ENCODE measurements at regions not wholly inside any gene's neighbourhood (a gene's known extent, or its start where the extent isn't known, plus 50 kb on each side); places are given as distances from the start of the nearest gene placed in this dataset.

- no peak for DNase-seq
These were observed 269.3 kb downstream of the POU4F1 start for GRCh38 chr13:78334059-78334458.

DNA sequence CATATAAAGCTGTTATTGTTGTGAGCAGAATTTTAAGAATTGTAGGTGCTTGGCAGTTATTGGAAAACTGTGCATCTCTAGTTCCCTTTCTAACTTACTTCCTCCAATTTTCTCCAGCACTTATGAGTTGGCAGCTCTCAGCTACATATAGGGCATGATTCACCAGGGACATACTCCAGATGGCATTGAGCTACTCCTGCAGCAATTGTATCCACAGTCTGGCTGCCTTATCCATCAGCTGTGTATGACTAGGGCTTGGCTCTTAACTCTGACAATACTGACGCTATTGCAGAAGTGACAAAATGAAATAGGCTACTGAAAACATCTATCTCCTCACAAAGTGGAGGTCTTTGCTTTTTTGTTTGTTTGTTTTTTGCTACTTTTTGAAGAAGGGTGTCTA, 276.7 kb downstream of the POU4F1 start:
- DNase-seq: no peak

GRCh38 chr13:78325585-78325984, 277.8 kb downstream of the POU4F1 start:
- DNase-seq: no peak

DNA sequence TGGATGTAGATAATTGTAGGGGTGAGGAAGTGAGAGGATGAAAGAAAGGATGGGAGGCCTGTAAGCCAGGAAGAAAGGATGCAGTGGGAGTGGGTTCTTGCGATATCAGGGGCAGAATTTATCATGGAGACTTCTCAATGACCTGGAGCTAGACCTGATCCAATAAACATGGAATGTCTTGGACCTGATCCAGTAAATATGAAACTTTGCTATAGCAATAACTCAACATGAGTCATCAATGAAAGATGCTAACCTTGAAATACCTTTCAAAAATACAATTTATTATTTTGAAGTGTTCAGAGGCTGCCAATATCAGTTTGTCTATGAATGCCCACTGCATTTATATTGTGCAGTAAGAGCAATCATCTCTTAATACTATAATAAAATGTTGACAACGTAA, 279.5 kb downstream of the POU4F1 start:
- DNase-seq: no peak

GRCh38 chr13:78323040-78323439, 280.3 kb downstream of the POU4F1 start:
- no peak for DNase-seq

DNA sequence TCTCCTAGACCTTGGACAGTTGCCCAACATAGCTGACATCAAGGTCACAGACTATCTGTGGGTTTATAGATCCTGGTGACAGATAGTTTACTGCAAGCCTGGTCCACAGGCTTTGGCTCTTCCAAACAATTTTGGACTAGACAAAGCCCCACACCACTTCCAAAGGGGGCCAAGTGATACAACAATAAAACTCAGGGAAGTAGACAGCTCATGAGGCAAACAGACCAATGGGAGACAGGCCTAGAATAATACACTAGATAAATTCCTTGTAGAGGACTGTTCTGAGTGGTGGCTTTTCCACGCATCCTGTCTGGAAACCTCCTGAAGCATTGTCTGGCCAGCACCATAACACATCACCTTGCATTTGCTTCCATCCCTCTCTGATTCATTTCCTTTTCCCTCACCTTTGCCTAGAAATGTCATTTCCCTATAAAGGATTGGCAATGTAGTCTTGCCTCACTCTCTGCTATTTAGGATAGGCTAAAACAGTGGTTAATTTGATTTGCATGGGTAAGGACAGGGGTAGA, 284.2 kb downstream of the POU4F1 start:
- no peak for DNase-seq

GRCh38 chr13:78317030-78317429, 286.3 kb downstream of the POU4F1 start:
- peak in 1 of 2 donors; percentile 26 for DNase-seq

DNA sequence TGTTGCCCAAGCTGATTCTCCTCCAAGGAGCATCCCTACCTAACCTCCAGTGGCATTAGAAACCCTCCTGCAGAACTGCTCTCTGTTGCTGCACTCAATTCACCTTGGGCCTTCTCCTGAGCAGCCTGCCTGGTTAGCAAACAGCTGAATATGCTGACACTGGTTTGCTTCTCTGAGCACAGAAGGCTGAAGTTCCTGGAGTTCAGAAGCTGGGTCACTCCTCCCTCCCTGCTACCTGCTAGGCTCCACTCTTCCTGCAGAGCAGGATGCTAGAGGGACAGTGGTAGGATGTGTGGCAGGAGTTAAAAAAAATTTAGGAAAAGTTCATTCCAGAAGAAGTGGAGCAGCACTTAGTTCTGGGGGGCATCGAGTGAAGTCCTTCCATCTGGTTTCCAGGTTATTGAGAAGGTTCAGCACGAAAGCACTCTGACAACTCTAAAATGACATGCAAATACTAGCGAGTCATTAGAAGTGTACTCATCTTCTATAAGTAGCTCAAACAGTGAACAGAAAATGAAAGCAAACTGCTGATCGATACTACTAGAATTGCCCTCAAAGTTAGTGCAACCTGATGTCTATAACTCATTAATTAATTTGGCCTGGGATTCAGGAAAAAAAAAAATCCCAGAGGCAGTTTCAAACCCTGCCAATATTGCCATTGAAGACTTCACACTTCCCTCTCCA, 293.7 kb downstream of the POU4F1 start:
- DNase-seq: no peak

DNA sequence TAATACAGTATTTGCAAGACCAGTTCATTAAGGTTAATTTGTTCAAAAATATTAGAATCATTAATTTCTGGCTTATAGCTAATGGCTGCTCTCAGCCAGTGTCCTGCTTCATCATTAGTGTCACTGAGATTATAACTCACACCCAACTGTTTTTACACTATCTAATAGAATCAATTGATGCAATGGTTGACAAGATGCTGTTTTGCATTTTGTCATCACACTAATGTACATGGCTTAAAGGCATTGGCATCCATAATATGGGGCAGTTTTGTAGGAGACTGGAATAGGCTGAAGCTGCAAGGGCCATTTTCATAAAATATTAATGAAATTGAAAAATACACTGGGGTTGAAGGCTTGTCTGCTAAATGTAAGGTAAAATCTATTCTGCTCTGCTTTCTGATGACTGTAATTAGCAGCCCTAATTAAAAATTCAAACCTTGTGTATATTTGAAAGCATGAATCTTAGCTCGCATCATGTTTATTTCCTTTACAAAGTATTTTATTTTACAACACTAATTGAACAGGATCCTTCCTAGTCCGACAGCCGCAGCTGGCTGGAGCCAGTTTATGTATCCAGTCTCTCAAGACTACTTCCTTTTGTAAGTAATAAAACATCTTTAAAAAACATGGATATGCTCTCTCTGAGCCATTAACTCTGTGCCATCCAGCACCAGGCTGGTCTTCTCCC, 296.7 kb downstream of the POU4F1 start:
- no peak for DNase-seq

GRCh38 chr13:78305171-78305570, 298.2 kb downstream of the POU4F1 start:
- no peak for DNase-seq

- DNase-seq: no peak
These were observed 303.3 kb downstream of the POU4F1 start for GRCh38 chr13:78299832-78300623.

DNA sequence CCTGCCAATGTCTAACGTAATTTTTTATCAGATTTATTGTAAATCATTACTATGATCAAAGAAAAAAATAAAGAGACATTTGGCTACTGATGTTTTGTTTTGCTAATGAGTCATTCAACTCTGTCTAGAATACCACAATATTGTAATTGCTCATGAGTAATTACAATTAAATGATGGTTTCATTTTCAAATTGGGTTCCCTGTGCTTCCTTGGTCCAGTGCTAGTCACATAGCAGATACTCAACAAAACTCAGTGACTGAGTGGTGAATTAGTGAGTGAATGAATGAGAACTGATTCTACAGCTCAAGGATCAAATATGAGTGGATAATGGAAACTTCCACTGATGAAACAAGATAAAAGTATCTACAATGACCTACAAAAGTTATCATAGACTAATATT, 304.7 kb downstream of the POU4F1 start:
- no peak for DNase-seq

GRCh38 chr13:78286748-78287147, 316.6 kb downstream of the POU4F1 start:
- no peak for DNase-seq

DNA sequence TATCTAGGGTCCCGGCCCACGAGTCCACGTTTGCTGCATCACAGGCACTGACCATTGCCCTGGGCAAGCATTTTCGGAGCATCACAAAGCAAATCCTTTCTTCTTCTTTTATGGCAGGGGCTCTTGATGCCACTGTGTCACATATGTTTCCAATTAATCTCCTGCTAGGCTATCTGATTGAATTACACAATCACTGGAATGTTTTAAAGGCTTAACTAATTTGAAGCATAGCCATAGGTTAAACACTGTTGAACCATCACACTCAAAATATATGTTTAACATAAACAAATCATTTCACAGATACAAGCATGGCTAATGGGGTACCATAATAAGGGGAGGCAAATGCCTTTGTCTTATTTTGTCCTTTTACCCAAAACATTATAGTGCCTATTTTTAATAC, 338.3 kb downstream of the POU4F1 start:
- no peak for DNase-seq

GRCh38 chr13:78258304-78258703, 339.7 kb upstream of the EDNRB start:
- DNase-seq: no peak

GRCh38 chr13:78256484-78256883, 337.9 kb upstream of the EDNRB start:
- DNase-seq: no peak

DNA sequence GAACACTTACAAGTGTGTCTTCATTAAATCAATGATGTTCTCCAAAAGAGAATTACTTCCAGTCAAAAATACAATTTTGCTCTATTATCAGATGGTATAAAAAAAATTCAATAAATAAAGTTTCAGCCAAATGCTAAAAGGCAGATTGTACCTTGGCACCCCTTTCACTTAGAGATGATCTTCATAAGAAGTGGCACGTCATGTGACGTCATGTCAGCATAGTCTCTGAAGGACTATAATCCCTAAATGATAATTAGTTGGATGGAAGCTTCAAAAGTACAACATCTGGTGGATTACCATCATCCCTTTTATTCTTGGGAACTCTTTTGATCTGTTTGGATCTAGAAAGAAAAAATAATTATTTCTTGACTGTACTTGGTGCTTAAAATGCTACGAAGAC, 335.5 kb upstream of the EDNRB start:
- DNase-seq: no peak

- DNase-seq: no peak
These were observed 328.7 kb upstream of the EDNRB start for GRCh38 chr13:78247362-78247761.

GRCh38 chr13:78241278-78241919, 322.8 kb upstream of the EDNRB start:
- DNase-seq: peak; percentile 1 to 10

GRCh38 chr13:78239714-78240113, 321.1 kb upstream of the EDNRB start:
- DNase-seq: no peak

GRCh38 chr13:78238911-78239310, 320.3 kb upstream of the EDNRB start:
- DNase-seq: no peak

DNA sequence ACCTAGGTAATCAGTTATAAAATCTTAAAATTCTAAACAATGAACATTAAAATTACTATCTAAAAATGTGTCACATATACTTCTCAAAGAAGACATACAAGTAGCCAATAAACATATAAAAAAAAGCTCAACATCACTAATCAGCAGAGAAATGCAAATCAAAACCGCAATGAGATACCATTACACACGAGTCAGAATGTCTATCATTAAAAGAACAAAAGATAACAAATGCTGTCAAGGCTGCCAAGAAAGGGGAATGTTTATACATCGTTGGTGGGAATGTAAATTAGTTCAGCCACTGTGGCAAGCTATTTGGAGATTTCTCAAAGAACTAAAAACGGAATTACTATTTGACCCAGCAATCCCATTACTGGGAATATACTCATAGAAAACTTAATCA, 310.3 kb upstream of the EDNRB start:
- no peak for DNase-seq
